ENCODE measurements at regions not wholly inside any gene's neighbourhood (a gene's known extent, or its start where the extent isn't known, plus 50 kb on each side); places are given as distances from the start of the nearest gene placed in this dataset.

DNA sequence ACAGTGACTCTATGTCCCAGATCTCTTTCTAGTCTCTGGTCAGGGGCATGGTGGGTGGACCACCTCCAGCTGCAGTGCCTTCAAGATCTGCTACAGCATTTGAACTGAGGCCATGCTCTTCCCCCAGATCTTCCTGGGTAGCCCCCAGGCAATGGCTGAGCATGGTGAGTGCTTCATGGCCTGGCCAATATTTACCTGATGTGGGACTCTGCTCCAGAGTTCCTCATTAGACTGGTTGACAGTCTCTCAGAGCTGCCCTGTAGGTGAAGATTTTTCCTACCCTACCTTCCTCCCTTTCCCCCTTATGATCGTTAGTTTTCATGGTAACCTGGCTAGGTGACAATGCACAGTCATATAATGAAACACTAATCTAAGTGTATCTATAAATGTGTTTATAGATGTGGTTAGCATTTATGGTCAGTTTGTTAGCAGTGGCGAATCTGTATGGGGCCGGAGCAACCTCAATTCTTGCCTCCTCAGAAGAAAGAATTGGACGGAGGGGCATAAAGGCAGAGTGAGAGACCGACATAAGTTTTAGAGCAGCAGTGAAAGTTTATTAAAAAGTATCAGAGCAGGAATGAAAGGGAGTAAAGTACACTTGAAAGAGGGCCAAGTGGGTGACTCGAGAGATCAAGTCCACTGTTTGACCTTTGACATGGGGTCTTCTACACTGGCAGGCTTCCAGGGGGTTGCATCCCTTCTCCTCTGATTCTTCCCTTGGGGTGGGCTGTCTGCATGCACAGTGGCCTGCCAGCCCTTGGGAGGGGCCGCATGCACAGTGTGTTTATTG is 256.3 kb downstream of the CD83 start:
- no peaks in the 10 kb centered on the region for H3K4me1 ChIP-seq
- H3K27ac ChIP-seq = no peak overlapping the region
- DNase-seq = no peak
- H3K4me3 ChIP-seq = no peak overlapping the region
- H3K9me3 ChIP-seq = no peaks in the 10 kb centered on the region
- no peaks in the 10 kb centered on the region for H3K27me3 ChIP-seq
- no peaks in the 10 kb centered on the region for H3K36me3 ChIP-seq (ENCODE audit: low read depth, missing control alignments)
- 82 to 85% methylated on average over 7 of the region's 7 CpGs for WGBS, 2 donors
- TF ChIP-seq, protein P1, sequence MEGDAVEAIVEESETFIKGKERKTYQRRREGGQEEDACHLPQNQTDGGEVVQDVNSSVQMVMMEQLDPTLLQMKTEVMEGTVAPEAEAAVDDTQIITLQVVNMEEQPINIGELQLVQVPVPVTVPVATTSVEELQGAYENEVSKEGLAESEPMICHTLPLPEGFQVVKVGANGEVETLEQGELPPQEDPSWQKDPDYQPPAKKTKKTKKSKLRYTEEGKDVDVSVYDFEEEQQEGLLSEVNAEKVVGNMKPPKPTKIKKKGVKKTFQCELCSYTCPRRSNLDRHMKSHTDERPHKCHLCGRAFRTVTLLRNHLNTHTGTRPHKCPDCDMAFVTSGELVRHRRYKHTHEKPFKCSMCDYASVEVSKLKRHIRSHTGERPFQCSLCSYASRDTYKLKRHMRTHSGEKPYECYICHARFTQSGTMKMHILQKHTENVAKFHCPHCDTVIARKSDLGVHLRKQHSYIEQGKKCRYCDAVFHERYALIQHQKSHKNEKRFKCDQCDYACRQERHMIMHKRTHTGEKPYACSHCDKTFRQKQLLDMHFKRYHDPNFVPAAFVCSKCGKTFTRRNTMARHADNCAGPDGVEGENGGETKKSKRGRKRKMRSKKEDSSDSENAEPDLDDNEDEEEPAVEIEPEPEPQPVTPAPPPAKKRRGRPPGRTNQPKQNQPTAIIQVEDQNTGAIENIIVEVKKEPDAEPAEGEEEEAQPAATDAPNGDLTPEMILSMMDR (IDR thresholded peaks at IDR 0.05) = no peak
- TF ChIP-seq POLR2A (IDR thresholded peaks at IDR 0.05) = no peak
- intact Hi-C loops (cut with DNase I; ENCODE audit: low total_unique reads) = no loop called here

DNA sequence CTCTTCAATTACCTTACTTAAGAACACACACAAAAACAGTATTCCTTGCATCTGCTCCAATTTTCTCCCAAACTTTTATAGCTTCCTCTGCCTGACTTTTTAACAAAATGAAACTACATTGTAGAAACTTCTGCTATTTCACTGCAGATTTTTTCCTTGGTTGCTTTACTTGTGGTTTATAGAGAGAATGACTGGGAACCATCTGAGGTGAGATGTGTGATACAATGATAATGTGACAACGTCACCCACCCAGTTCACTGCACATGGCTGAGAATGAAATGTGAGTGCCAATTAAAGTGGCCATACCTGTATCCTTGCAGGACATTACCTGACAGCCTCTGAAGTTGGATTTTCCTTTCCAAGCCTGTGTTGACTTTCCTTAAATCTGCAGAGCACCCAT is 258.4 kb downstream of the CD83 start:
- no peak for DNase-seq
- Histone ChIP-seq H3K9me3 (no peaks in the 10 kb centered on the region), H3K36me3 (ENCODE audit: low read depth, missing control alignments) (no peaks in the 10 kb centered on the region), H3K27ac (no peak overlapping the region), H3K27me3 (no peaks in the 10 kb centered on the region), H3K4me3 (no peak overlapping the region), H3K4me1 (no peaks in the 10 kb centered on the region)
- intact Hi-C loops (cut with DNase I; ENCODE audit: low total_unique reads) = no loop called here
- TF ChIP-seq, protein P1 (IDR thresholded peaks at IDR 0.05) = no peak
- no peak for TF ChIP-seq POLR2A (IDR thresholded peaks at IDR 0.05)
- 62 to 69% methylated on average over 1 of the region's 1 CpG for WGBS, 2 donors

DNA sequence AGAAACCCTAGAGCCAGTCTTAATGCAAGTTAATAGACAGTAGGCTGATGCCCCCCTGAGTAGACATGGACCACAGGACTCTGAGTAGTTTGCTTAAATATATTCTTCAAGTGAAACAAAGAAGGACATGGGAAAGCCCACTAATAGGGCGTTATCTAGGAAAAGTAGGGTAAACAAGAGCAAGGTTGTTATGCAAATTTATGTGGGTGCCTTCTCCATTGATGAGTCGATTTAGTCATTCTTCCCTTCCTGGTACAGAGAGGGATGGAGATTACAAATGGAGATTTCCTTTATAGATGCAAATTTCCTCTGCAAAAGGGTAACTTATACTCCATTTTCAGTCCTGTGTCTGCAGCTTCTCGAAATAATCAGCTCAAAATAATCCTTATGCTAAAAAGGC is 262.0 kb downstream of the CD83 start:
- Histone ChIP-seq H3K4me3 (no peak overlapping the region), H3K36me3 (ENCODE audit: low read depth, missing control alignments) (no peaks in the 10 kb centered on the region), H3K27me3 (no peaks in the 10 kb centered on the region), H3K27ac (no peak overlapping the region), H3K9me3 (no peaks in the 10 kb centered on the region), H3K4me1 (no peaks in the 10 kb centered on the region)
- intact Hi-C loops (cut with DNase I; ENCODE audit: low total_unique reads) = no loop called here
- TF ChIP-seq, protein P1 (IDR thresholded peaks at IDR 0.05) = no peak
- TF ChIP-seq POLR2A (IDR thresholded peaks at IDR 0.05) = no peak
- no peak for DNase-seq
- 80 to 82% methylated on average over 3 of the region's 3 CpGs for WGBS, 2 donors

DNA sequence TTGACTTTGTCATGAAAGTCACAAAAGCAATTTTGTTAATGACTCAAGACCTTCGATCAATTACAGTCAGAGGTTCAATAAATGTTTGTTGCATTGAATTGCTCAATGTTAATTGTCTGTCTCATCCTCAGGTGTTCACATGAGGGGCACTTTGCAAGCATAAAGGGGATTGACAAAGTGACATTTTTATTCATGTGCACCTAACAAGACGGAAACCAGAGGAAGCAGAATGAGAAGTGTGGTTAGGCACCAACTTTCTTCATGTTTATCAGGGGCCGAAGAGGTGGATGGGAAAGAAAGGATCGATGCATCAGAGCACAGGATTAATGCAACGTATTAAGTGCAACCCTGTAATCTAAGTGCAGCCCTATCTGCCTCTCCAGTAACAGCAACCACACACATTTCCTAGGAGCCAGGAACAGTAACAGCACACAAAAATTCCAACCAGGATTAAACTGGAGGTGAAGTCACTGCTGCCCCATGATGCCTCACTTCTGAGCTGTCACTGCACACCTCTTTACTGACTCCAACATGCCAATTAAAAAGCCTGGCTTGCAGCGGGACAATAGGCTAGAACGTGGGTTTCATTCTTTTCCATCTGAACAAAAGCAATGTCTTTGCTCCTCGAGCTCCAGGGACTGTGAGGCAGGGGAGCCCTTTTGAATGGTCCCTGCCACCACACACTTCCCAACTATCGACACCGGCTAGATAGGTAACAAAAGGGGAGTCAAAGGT is 262.7 kb downstream of the CD83 start:
- no peak for TF ChIP-seq POLR2A (IDR thresholded peaks at IDR 0.05)
- TF ChIP-seq, protein P1 (IDR thresholded peaks at IDR 0.05) = no peak
- intact Hi-C loops (cut with DNase I; ENCODE audit: low total_unique reads) = no loop called here

More for the DNA sequence above, 262.7 kb downstream of the CD83 start:
- H3K9me3 ChIP-seq = no peaks in the 10 kb centered on the region
- WGBS, 2 donors = 77 to 78% methylated on average over 10 of the region's 10 CpGs
- no peaks in the 10 kb centered on the region for H3K4me1 ChIP-seq
- no peak overlapping the region for H3K27ac ChIP-seq
- no peaks in the 10 kb centered on the region for H3K27me3 ChIP-seq
- H3K36me3 ChIP-seq (ENCODE audit: low read depth, missing control alignments) = no peaks in the 10 kb centered on the region
- DNase-seq = no peak
- H3K4me3 ChIP-seq = no peak overlapping the region
